ENCODE measurements at regions not wholly inside any gene's neighbourhood (a gene's known extent, or its start where the extent isn't known, plus 50 kb on each side); places are given as distances from the start of the nearest gene placed in this dataset.

DNA sequence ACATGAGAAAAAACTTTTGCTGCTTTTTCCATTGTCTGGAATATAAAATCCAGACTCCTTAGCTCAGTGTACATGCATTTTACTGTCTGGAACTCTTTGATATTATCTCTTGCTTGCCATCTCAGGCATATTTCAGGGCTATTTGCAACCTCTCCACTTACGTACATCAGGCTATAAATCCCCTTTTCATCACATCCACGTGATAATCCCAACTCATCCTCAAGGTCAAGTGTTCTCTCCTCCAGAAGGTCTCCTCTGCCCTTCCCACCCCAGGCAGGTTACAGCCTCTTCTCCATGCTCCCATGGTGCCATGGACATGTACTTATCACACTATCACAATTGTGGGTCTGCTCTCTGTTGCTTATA lies 202.5 kb upstream of the RBMS1 start:
- TF ChIP-seq, protein P1, sequence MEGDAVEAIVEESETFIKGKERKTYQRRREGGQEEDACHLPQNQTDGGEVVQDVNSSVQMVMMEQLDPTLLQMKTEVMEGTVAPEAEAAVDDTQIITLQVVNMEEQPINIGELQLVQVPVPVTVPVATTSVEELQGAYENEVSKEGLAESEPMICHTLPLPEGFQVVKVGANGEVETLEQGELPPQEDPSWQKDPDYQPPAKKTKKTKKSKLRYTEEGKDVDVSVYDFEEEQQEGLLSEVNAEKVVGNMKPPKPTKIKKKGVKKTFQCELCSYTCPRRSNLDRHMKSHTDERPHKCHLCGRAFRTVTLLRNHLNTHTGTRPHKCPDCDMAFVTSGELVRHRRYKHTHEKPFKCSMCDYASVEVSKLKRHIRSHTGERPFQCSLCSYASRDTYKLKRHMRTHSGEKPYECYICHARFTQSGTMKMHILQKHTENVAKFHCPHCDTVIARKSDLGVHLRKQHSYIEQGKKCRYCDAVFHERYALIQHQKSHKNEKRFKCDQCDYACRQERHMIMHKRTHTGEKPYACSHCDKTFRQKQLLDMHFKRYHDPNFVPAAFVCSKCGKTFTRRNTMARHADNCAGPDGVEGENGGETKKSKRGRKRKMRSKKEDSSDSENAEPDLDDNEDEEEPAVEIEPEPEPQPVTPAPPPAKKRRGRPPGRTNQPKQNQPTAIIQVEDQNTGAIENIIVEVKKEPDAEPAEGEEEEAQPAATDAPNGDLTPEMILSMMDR (IDR thresholded peaks at IDR 0.05): no peak
- TF ChIP-seq POLR2A (IDR thresholded peaks at IDR 0.05): no peak

All from esophagus squamous epithelium (tissue), 4 donors.